SU-DHL-6 (cell line): ENCODE measurements at regions not wholly inside any gene's neighbourhood (a gene's known extent, or its start where the extent isn't known, plus 50 kb on each side); places are given as distances from the start of the nearest gene placed in this dataset.

Source experiments
- H2AFZ ChIP-seq: fragments of 200-600 bp; sonication (generic); 2 replicates; pipeline ENCODE4 v1.6.1; 2014; ENCODE audit warnings: low read depth, mild to moderate bottlenecking, moderate library complexity, mixed read lengths, antibody characterized with exemption, low read length; ENCODE audit not compliant: severe bottlenecking
- H3F3A ChIP-seq: fragments of 200-600 bp; shearing (Covaris generic); 2 replicates; pipeline ENCODE4 v1.6.0; 2016; ENCODE audit warnings: antibody characterized with exemption, mild to moderate bottlenecking; ENCODE audit not compliant: insufficient read depth
- H3K27ac ChIP-seq: fragments of 200-600 bp; sonication (generic); 2 replicates; pipeline ENCODE4 v1.5.1; 2016; ENCODE audit warnings: low read depth, mild to moderate bottlenecking, low read length, moderate library complexity, mixed read lengths
- H3K27me3 ChIP-seq: fragments of 200-600 bp; sonication (generic), shearing (Covaris generic); 2 replicates; pipeline ENCODE4 v1.6.0; 2014; ENCODE audit warnings: mild to moderate bottlenecking, low read length
- H3K36me3 ChIP-seq: fragments of 200-600 bp; sonication (generic); 2 replicates; pipeline ENCODE4 v1.6.1; 2014; ENCODE audit warnings: mild to moderate bottlenecking, low read length, mixed read lengths
- H3K4me2 ChIP-seq: fragments of 300-600, 200-600 bp; shearing (Covaris generic), sonication (generic); 2 replicates; pipeline ENCODE4 v1.6.0; 2014; ENCODE audit warnings: low read length, low read depth, mild to moderate bottlenecking; ENCODE audit not compliant: poor library complexity, severe bottlenecking
- H3K4me3 ChIP-seq: fragments of 200-600 bp; sonication (generic); 2 replicates; pipeline ENCODE4 v1.5.1; 2014; ENCODE audit warnings: antibody characterized with exemption, low read length, mild to moderate bottlenecking, mixed read lengths; ENCODE audit not compliant: insufficient read depth, poor library complexity, severe bottlenecking
- H3K79me2 ChIP-seq: fragments of 200-600 bp; sonication (generic); 2 replicates; pipeline ENCODE4 v1.6.1; 2014; ENCODE audit warnings: mild to moderate bottlenecking, low read length, moderate library complexity; ENCODE audit not compliant: insufficient read depth
- H3K9ac ChIP-seq: fragments of 200-600 bp; sonication (generic); 2 replicates; pipeline ENCODE4 v1.7.0; 2014; ENCODE audit warnings: mild to moderate bottlenecking, low read length
- H3K9me2 ChIP-seq: fragments of 200-600 bp; sonication (generic); replicated peaks from 2 replicates; pipeline ENCODE4 v1.6.1; 2014; ENCODE audit warnings: low read length; ENCODE audit not compliant: insufficient read depth
- H3K9me3 ChIP-seq: fragments of 200-600 bp; sonication (generic); 2 replicates; pipeline ENCODE4 v1.6.1; 2014; ENCODE audit warnings: low read length, mixed read lengths; ENCODE audit not compliant: insufficient read depth
- H4K20me1 ChIP-seq: fragments of 200-600 bp; sonication (generic); 2 replicates; pipeline ENCODE4 v1.6.1; 2014; ENCODE audit warnings: low read depth, mild to moderate bottlenecking, antibody characterized with exemption, low read length, moderate library complexity, mixed read lengths
- CTCF ChIP-seq: fragments of 200-600 bp; sonication (generic); IDR thresholded peaks from one replicate; pipeline ENCODE4 v1.5.1; 2017; ENCODE audit warnings: antibody characterized with exemption, mild to moderate bottlenecking, low read length, moderate library complexity; ENCODE audit not compliant: insufficient read depth, poor library complexity, severe bottlenecking
- EZH2phosphoT487 ChIP-seq: fragments of 200-600 bp; sonication (generic), shearing (Covaris generic); conservative IDR thresholded peaks from 2 replicates; pipeline ENCODE4 v1.6.1; 2018; ENCODE audit warnings: mild to moderate bottlenecking, antibody characterized with exemption, low read length, moderate library complexity, mixed read lengths

- H3K79me2 ChIP-seq, result no peaks in the 10 kb centered on the region
- H3K4me2 ChIP-seq, result no peak overlapping the region
- no peaks in the 10 kb centered on the region for H3F3A ChIP-seq
- no peak overlapping the region for H2AFZ ChIP-seq
- no peak overlapping the region for H3K4me3 ChIP-seq
- no peaks in the 10 kb centered on the region; the same call in 1 of the 2 replicates for H3K27me3 ChIP-seq
- TF ChIP-seq EZH2phosphoT487, result no peak
- no peak for TF ChIP-seq CTCF
- no peaks in the 10 kb centered on the region for H3K36me3 ChIP-seq
- H3K9me3 ChIP-seq, result no peaks in the 10 kb centered on the region; the same call in 1 of the 2 replicates
- H3K9me2 ChIP-seq, result no peaks in the 10 kb centered on the region
- no peaks in the 10 kb centered on the region for H4K20me1 ChIP-seq
- no peak overlapping the region for H3K27ac ChIP-seq
- no peak overlapping the region for H3K9ac ChIP-seq
Measured at GRCh38 chr7:132685277-132685676, 109.0 kb upstream of the PLXNA4 start.

GRCh38 chr7:132683896-132684690, 107.8 kb upstream of the PLXNA4 start:
- H3K4me2 ChIP-seq, result no peak overlapping the region
- no peak overlapping the region for H3K9ac ChIP-seq
- no peaks in the 10 kb centered on the region for H3K9me2 ChIP-seq
- H2AFZ ChIP-seq, result no peak overlapping the region
- no peaks in the 10 kb centered on the region for H3F3A ChIP-seq
- no peaks in the 10 kb centered on the region; the same call in 1 of the 2 replicates for H3K9me3 ChIP-seq
- H3K79me2 ChIP-seq, result no peaks in the 10 kb centered on the region
- H4K20me1 ChIP-seq, result no peaks in the 10 kb centered on the region
- H3K4me3 ChIP-seq, result no peak overlapping the region
- TF ChIP-seq EZH2phosphoT487 (no peak), CTCF (no peak)
- H3K36me3 ChIP-seq, result no peaks in the 10 kb centered on the region
- no peak overlapping the region for H3K27ac ChIP-seq
- H3K27me3 ChIP-seq, result no peaks in the 10 kb centered on the region; the same call in 1 of the 2 replicates

- H3F3A ChIP-seq, result no peaks in the 10 kb centered on the region
- no peak overlapping the region for H3K9ac ChIP-seq
- TF ChIP-seq CTCF, result no peak
- no peak for TF ChIP-seq EZH2phosphoT487
- no peaks in the 10 kb centered on the region; the same call in 1 of the 2 replicates for H3K9me3 ChIP-seq
- no peaks in the 10 kb centered on the region for H3K9me2 ChIP-seq
- no peaks in the 10 kb centered on the region for H3K27me3 ChIP-seq
- H2AFZ ChIP-seq, result no peak overlapping the region
- H3K4me2 ChIP-seq, result no peak overlapping the region
- no peak overlapping the region for H3K4me3 ChIP-seq
- no peaks in the 10 kb centered on the region for H4K20me1 ChIP-seq
- no peaks in the 10 kb centered on the region for H3K79me2 ChIP-seq
- H3K36me3 ChIP-seq, result no peaks in the 10 kb centered on the region
- H3K27ac ChIP-seq, result no peak overlapping the region
Measured at GRCh38 chr7:132681951-132682350, 105.7 kb upstream of the PLXNA4 start.
